ENCODE measurements at regions not wholly inside any gene's neighbourhood (a gene's known extent, or its start where the extent isn't known, plus 50 kb on each side); places are given as distances from the start of the nearest gene placed in this dataset.

- Histone ChIP-seq H3K27ac (no peak overlapping the region), H3K9me3 (peaks cover 0 to 5% (median 0%) of the 10 kb centered on the region in 3 donors), H3K27me3 (no peaks in the 10 kb centered on the region), H3K36me3 (replicated peaks in 1 of 2; ENCODE audit: insufficient read depth in 1 of 2, low read depth in 2 of 2) (no peaks in the 10 kb centered on the region), H3K4me3 (no peak overlapping the region), H3K4me1 (no peaks in the 10 kb centered on the region)
- intact Hi-C loops (cut with DNase I), result no loop called here
- WGBS, 2 donors, result 69 to 71% methylated on average over 3 of the region's 3 CpGs
- DNase-seq (no peak), ATAC-seq (no peak)
- no peak for TF ChIP-seq POLR2A (IDR thresholded peaks at IDR 0.05)
- TF ChIP-seq, protein P1, sequence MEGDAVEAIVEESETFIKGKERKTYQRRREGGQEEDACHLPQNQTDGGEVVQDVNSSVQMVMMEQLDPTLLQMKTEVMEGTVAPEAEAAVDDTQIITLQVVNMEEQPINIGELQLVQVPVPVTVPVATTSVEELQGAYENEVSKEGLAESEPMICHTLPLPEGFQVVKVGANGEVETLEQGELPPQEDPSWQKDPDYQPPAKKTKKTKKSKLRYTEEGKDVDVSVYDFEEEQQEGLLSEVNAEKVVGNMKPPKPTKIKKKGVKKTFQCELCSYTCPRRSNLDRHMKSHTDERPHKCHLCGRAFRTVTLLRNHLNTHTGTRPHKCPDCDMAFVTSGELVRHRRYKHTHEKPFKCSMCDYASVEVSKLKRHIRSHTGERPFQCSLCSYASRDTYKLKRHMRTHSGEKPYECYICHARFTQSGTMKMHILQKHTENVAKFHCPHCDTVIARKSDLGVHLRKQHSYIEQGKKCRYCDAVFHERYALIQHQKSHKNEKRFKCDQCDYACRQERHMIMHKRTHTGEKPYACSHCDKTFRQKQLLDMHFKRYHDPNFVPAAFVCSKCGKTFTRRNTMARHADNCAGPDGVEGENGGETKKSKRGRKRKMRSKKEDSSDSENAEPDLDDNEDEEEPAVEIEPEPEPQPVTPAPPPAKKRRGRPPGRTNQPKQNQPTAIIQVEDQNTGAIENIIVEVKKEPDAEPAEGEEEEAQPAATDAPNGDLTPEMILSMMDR (IDR thresholded peaks at IDR 0.05), result no peak
Observed at GRCh38 chr15:66938114-66938830, 127.1 kb upstream of the SMAD3 start.

GRCh38 chr15:66939016-66939415 is 126.4 kb upstream of the SMAD3 start:
- Histone ChIP-seq H3K9me3 (peaks cover 0 to 5% (median 0%) of the 10 kb centered on the region in 3 donors), H3K4me3 (no peak overlapping the region), H3K27me3 (no peaks in the 10 kb centered on the region), H3K4me1 (no peaks in the 10 kb centered on the region), H3K27ac (no peak overlapping the region), H3K36me3 (replicated peaks in 1 of 2; ENCODE audit: insufficient read depth in 1 of 2, low read depth in 2 of 2) (no peaks in the 10 kb centered on the region)
- intact Hi-C loops (cut with DNase I), result no loop called here
- ATAC-seq (no peak), DNase-seq (no peak)
- TF ChIP-seq, protein P1 (IDR thresholded peaks at IDR 0.05), result no peak
- no peak for TF ChIP-seq POLR2A (IDR thresholded peaks at IDR 0.05)
- 83 to 86% methylated on average over 3 of the region's 3 CpGs for whole genome bisulfite sequencing, 2 donors

GRCh38 chr15:66939451-66940023 is 125.9 kb upstream of the SMAD3 start:
- Histone ChIP-seq H3K27ac (no peak overlapping the region), H3K4me3 (no peak overlapping the region), H3K27me3 (no peaks in the 10 kb centered on the region), H3K4me1 (no peaks in the 10 kb centered on the region), H3K9me3 (peaks cover 0 to 5% (median 0%) of the 10 kb centered on the region in 3 donors), H3K36me3 (replicated peaks in 1 of 2; ENCODE audit: insufficient read depth in 1 of 2, low read depth in 2 of 2) (no peaks in the 10 kb centered on the region)
- intact Hi-C loops (cut with DNase I), result loop anchor here (10.0 kb wide), 1 partner anchor 495 kb away; no protein-coding TSS in a partner anchor
- no peak for DNase-seq
- no peak for ATAC-seq
- 80 to 87% methylated on average over 8 of the region's 8 CpGs for WGBS, 2 donors
- TF ChIP-seq, protein P1 (IDR thresholded peaks at IDR 0.05), result no peak
- no peak for TF ChIP-seq POLR2A (IDR thresholded peaks at IDR 0.05)

- H3K36me3 ChIP-seq (replicated peaks in 1 of 2; ENCODE audit: insufficient read depth in 1 of 2, low read depth in 2 of 2), result no peaks in the 10 kb centered on the region
- ATAC-seq, result no peak
- peaks cover 0 to 5% (median 0%) of the 10 kb centered on the region in 3 donors for H3K9me3 ChIP-seq
- H3K4me3 ChIP-seq, result no peak overlapping the region
- no peaks in the 10 kb centered on the region for H3K4me1 ChIP-seq
- no peak overlapping the region for H3K27ac ChIP-seq
- 73 to 81% methylated on average over 2 of the region's 2 CpGs for WGBS, 2 donors
- no peak for TF ChIP-seq POLR2A (IDR thresholded peaks at IDR 0.05)
- TF ChIP-seq, protein P1 (IDR thresholded peaks at IDR 0.05), result no peak
- no peaks in the 10 kb centered on the region for H3K27me3 ChIP-seq
- intact Hi-C loops (cut with DNase I), result loop anchor here (10.0 kb wide), 1 partner anchor 494 kb away; no protein-coding TSS in a partner anchor
- no peak for DNase-seq
Observed at GRCh38 chr15:66940368-66940767, 125.0 kb upstream of the SMAD3 start.

Measured in body of pancreas (tissue), 4 donors.